RWPE1 (cell line): ENCODE measurements at regions not wholly inside any gene's neighbourhood (a gene's known extent, or its start where the extent isn't known, plus 50 kb on each side); places are given as distances from the start of the nearest gene placed in this dataset.
A peak's percentile ranks its signal among the peaks of the same experiment; 100 is the strongest.

Experiments
- CTCF ChIA-PET: fragments of 350-600 bp; sonication (Branson Sonifier 250); formaldehyde crosslinking; extraction: SDS; loops from one replicate; lab custom pipeline; 2021; lab: Yijun Ruan, JAX
- POLR2A ChIA-PET: fragments of 400-600 bp; formaldehyde crosslinking; extraction: SDS; loops from one replicate; lab custom pipeline; 2020; ENCODE audit warnings: antibody characterized with exemption; ENCODE audit not compliant: low non-redundant PET; lab: Yijun Ruan, JAX
- DNase-seq: peaks from one replicate; pipeline ENCODE4 v3.0.0; 2012; ENCODE audit warnings: low spot score
- H3K27ac ChIP-seq: fragments of 450-650 bp; 2 replicates; pipeline ENCODE4 v1.5.1; 2017
- TF ChIP-seq, protein P1 (sequence below): fragments of 450-650 bp; conservative IDR thresholded peaks from 2 replicates; pipeline ENCODE4 v1.5.1; 2017; ENCODE audit warnings: low read depth, mild to moderate bottlenecking

DNA sequence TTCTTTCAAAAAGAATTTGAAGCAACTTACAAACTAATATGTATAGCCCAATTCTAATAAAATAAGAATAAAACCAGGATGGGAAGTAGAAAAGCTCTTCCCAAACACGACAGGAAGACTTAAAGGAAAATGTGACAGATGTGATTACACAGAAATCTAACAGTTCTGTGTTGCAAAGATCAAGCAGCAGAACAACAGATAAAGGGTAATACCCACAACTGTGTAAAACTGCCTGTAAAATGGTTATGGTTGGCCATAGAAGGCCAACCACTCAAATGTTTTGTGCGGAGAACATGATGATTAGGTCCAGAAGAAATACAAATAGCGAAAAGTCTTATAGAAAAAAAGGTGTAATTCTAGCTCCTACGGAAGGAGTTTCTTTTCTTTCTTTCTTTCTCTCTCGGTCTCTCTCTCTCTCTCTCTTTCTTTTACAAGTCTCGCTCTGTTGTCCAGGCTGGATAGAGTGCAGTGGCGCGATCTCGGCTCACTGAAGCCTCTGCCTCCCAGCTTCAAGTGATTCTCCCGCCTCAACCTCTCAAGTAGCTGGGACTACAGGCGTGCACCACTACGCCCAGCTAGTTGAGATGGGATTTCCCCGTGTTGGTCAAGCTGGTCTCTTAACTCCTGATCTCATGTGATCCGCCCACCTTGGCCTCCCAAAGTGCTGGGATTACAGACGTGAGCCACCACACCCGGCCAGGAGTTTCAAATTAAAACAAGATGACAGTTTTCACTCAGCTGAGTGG is 128.5 kb downstream of the QRSL1 start:
- TF ChIP-seq, protein P1, sequence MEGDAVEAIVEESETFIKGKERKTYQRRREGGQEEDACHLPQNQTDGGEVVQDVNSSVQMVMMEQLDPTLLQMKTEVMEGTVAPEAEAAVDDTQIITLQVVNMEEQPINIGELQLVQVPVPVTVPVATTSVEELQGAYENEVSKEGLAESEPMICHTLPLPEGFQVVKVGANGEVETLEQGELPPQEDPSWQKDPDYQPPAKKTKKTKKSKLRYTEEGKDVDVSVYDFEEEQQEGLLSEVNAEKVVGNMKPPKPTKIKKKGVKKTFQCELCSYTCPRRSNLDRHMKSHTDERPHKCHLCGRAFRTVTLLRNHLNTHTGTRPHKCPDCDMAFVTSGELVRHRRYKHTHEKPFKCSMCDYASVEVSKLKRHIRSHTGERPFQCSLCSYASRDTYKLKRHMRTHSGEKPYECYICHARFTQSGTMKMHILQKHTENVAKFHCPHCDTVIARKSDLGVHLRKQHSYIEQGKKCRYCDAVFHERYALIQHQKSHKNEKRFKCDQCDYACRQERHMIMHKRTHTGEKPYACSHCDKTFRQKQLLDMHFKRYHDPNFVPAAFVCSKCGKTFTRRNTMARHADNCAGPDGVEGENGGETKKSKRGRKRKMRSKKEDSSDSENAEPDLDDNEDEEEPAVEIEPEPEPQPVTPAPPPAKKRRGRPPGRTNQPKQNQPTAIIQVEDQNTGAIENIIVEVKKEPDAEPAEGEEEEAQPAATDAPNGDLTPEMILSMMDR: no peak
- no peak overlapping the region for H3K27ac ChIP-seq
- DNase-seq: no peak
- ChIA-PET CTCF (no interaction called here), POLR2A (no interaction called here)

DNA sequence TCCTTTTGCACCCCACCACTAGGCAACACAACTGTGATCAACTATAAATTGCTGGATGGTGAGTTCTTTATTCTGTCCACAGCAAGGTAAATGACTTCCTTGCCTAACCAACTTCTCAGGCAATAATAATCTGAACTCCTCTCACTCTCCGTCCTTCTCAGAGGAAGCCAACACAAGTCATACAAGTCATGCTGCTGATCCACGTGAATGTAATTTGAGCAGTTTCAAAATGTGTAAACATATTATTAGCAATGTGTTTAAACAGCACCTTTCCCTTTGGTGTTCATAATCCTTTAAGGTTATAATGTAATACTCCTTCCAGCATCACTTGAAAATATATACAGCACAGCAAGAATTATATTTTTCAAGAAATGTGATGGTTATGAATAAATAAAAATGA is 127.9 kb downstream of the QRSL1 start:
- no peak overlapping the region for H3K27ac ChIP-seq
- ChIA-PET POLR2A (no interaction called here), CTCF (no interaction called here)
- TF ChIP-seq, protein P1: no peak
- no peak for DNase-seq

DNA sequence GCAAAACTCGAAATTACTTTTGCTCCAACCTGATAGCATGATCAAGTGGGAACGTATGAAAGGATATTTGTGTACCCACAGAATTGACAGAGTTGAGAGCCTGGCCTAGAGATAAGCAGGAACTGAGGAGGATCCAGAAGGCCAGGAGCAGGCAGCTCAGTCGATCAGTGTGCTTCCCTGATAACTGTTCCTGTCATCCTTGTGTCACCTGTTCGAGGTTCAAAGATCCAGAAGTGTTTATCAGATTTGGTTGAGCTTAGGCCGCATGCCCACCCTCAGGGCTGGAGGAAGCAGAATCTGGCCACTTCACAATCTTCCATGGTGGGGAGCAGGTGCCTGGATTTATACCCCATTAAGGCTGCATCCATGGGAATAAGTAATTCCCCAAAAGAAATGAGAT is 124.8 kb downstream of the QRSL1 start:
- H3K27ac ChIP-seq: no peak overlapping the region
- TF ChIP-seq, protein P1: no peak
- ChIA-PET POLR2A (interaction anchor here (0.6 kb wide), 1 partner anchor 101 kb away, joined by 3 read pairs; no protein-coding TSS in a partner anchor), CTCF (no interaction called here)
- no peak for DNase-seq

DNA sequence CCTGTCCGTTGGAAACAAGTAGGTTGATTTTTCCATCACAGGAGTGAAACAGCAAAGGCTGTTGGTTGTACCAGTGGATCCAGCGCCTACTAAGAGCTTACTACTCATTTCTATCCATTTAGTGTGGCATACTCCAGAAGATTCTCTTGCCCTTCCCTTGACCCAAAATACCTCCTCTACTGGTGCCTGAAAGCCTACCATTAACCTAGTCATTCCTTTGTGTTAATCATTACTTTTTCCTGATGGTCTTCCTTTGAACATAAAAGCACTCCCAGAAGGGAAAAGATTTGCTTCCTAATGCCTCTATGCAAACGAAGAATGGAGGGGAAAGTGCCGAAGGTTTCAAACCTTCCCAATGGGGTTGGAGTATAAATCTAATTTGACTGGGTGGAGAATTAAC is 123.3 kb downstream of the QRSL1 start:
- no peak for DNase-seq
- H3K27ac ChIP-seq: peak overlapping the region; percentile 89
- ChIA-PET POLR2A (no interaction called here), CTCF (interaction anchor here (0.6 kb wide), 1 partner anchor 243 kb away, joined by 3 read pairs; no protein-coding TSS in a partner anchor)
- TF ChIP-seq, protein P1: no peak

DNA sequence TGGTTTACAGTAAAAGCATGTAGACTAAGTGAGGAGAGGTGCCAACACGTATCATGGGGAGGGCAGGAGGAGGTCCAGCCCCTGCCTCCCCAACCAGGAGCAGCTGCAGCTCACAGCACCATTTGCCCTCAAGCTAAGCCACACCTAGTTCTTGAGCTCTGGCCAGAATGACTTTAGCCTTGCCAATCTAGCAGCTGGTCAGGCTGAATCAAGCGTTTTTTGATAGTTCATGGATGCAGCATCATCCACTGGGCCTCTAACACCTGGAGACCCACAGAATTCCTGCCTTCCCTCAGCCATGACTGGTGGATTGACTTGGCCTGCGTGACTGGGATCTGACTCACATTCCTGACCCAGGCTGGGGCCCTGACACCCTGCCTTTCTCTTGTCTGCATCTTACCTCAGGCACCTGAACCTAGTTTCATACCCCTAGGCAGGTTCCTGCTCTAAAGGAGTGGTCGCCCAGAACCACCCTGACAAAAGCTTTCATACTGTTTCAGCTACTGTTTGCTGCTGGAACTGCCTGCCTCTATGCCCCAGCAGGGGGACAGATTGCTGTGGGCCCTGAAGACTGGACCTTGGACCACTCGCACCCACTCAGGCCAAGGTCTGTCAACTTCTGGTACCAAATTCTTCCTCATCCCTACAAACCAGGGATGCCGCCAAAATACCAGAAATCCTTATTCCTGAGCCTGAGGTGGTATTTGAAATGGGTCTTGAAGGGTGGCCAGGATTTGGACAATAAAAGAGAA is 122.3 kb downstream of the QRSL1 start:
- H3K27ac ChIP-seq: peak overlapping the region; percentile 89
- TF ChIP-seq, protein P1: no peak
- DNase-seq: peak; percentile 98
- POLR2A ChIA-PET: no interaction called here
- CTCF ChIA-PET: interaction anchor here (0.6 kb wide), 1 partner anchor 243 kb away, joined by 3 read pairs; no protein-coding TSS in a partner anchor

DNA sequence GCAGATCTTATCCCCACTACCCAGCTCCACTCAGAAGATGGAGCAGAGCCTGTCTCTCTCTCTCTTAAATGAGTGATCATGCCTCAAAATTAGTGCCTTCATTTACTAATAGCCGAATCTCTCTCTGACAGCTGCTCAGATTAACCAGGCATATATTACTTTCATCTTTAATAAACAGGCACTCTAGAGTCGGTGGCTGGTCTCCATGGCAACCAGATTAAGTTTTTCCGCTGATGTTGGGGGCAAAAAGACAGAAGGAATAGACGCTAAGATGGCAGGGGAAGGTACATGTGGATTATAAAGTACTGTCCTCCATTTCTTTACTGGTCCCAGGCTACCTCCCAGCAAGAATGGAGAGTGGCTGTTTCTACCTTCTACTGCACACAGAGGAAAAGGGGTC is 121.6 kb downstream of the QRSL1 start:
- peak overlapping the region; percentile 89 for H3K27ac ChIP-seq
- ChIA-PET CTCF (no interaction called here), POLR2A (no interaction called here)
- no peak for DNase-seq
- TF ChIP-seq, protein P1: no peak
